GM18526 (cell line): ENCODE measurements at regions not wholly inside any gene's neighbourhood (a gene's known extent, or its start where the extent isn't known, plus 50 kb on each side); places are given as distances from the start of the nearest gene placed in this dataset.

Source experiments
- POLR2A ChIP-seq: IDR thresholded peaks from 3 replicates; pipeline ENCODE4 v1.6.1; 2011; ENCODE audit not compliant: insufficient read length; ENCODE audit errors: extremely low read depth

- no peak for TF ChIP-seq POLR2A
Observed at GRCh38 chr14:53638966-53639365, 317.7 kb downstream of the BMP4 start.

DNA sequence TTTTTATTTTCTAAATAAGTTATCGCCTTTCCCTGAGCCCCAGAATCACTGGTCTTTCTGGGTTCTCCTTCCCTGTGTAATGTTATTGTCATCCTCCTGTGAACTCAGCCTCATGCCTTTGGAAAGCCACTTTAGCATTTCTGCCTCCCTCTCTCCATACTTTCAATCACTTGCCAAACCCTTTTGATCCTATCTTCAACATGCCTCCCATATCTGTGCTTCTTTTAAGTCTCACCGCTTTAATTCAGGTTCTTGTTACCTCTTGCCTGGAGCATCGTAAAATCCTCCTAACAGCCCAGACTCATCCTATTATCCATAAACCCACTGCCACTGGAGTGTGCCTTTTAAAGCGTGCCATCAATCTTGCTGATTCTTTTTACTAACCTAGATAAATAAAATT is 321.8 kb downstream of the BMP4 start:
- TF ChIP-seq POLR2A = no peak

- TF ChIP-seq POLR2A = no peak
Observed at GRCh38 chr14:53630336-53630735, 326.3 kb downstream of the BMP4 start.

GRCh38 chr14:53628732-53629430 is 327.7 kb downstream of the BMP4 start:
- TF ChIP-seq POLR2A = no peak

DNA sequence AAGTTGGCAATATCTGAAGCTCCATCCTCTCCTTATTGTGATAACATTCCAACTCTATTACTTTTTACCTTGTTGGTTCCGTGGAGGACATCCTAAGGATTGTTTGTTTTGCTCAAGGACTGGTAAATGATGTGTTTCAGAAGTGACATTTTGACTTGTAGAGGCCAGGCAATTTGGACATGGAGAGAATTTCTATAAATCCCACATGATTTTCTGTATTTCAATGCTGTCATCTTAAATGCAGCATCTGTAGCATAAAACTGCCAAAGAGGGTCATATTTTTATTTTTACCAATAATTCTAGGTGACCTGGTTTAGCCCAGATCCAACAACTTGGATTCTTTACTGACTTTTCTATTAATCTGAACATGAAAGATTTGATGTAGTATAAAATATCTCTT is 328.4 kb downstream of the BMP4 start:
- TF ChIP-seq POLR2A = no peak

DNA sequence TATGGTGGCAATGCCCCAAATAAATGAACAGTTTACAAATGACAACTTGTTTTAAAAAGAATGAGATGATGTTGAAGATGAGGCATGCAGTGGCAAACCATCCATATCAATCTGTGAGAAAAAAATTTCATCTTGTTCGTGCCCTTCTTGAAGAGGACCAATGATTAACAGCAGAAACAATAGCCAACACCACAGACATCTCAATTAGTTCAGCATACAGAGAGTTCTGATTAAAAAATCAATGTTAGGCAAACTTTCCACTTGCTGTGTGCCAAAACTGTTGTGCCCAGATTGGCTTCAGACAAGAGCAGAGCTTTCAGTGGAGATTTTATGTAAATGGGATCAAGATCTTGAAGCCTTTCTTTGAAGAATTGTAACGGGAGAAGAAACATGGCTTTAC is 329.9 kb downstream of the BMP4 start:
- TF ChIP-seq POLR2A = no peak

DNA sequence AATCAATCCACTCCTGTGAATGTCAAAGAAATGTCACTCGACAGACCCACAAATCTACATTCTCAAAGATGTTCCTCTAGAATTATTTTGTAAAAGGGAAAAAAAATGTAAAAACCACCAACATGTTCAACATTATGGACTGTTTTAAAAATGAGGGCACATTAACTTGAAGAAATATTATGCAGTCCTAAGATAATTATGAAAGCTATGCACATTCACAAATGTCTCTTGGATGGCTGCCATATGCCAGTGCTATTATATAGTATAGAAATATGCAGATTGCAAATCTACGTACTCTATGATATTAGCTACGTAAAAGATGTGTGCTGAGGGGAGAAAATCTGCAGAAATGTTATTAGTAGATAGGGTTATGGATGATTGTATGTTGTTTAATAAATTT is 334.2 kb downstream of the BMP4 start:
- no peak for TF ChIP-seq POLR2A

- no peak for TF ChIP-seq POLR2A
Observed at GRCh38 chr14:53621921-53622320, 334.7 kb downstream of the BMP4 start.

- TF ChIP-seq POLR2A = no peak
Observed at GRCh38 chr14:53621433-53621832, 335.2 kb downstream of the BMP4 start.

GRCh38 chr14:53620890-53621289 is 335.7 kb downstream of the BMP4 start:
- TF ChIP-seq POLR2A = no peak

DNA sequence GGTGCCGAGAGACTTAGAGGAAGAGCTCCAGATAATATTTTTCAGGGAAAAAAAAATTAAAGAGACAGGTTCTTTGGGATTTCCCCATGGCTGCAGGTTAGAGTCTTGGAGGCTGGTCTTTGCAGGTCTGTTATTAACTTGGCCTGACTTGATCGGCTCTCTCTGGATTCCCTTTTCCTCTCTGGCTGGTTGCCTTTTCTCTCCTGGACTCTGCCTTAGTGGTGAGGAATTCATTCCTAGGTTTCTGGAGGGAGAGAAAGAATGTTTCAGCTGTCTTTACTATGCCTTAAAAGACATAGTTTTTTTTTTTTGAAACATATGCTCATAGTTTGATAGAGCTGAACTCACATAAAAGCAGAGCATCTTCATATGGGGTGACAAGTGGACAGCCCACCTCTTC is 336.3 kb downstream of the BMP4 start:
- TF ChIP-seq POLR2A = no peak

- no peak for TF ChIP-seq POLR2A
Observed at GRCh38 chr14:53619691-53620231, 336.9 kb downstream of the BMP4 start.

- no peak for TF ChIP-seq POLR2A
Observed at GRCh38 chr14:53615252-53615651, 341.4 kb downstream of the BMP4 start.

- no peak for TF ChIP-seq POLR2A
Observed at GRCh38 chr14:53613404-53614253, 343.0 kb downstream of the BMP4 start.

GRCh38 chr14:53610947-53611346 is 345.7 kb downstream of the BMP4 start:
- TF ChIP-seq POLR2A = no peak

DNA sequence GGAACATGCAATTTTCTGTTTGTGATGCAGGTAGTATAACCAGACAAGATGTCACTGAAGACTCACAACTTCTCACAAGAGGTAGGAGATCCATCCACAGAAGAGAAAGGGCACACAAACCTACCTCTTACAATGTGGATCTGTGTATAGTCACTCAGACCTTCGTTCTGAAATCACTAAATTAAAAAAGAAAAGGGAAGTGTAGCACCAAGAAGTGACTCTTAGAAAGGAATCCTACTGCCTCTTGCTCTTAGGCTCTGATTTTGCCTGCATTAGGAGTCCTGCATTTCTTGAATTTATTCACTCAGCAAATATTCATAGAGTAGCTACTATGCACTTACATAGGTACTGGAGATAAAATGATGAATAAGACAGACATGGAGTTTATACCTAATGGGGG is 347.6 kb downstream of the BMP4 start:
- no peak for TF ChIP-seq POLR2A
